NCI-H345 treated with DMSO at 0.1 percent for 48 hours (cell line): ENCODE measurements at regions not wholly inside any gene's neighbourhood (a gene's known extent, or its start where the extent isn't known, plus 50 kb on each side); places are given as distances from the start of the nearest gene placed in this dataset.

Experiments used
- DNase-seq: peaks from one replicate; lab custom pipeline; 2025; ENCODE audit not compliant: unreplicated experiment; lab: John Stamatoyannopoulos, UW

DNA sequence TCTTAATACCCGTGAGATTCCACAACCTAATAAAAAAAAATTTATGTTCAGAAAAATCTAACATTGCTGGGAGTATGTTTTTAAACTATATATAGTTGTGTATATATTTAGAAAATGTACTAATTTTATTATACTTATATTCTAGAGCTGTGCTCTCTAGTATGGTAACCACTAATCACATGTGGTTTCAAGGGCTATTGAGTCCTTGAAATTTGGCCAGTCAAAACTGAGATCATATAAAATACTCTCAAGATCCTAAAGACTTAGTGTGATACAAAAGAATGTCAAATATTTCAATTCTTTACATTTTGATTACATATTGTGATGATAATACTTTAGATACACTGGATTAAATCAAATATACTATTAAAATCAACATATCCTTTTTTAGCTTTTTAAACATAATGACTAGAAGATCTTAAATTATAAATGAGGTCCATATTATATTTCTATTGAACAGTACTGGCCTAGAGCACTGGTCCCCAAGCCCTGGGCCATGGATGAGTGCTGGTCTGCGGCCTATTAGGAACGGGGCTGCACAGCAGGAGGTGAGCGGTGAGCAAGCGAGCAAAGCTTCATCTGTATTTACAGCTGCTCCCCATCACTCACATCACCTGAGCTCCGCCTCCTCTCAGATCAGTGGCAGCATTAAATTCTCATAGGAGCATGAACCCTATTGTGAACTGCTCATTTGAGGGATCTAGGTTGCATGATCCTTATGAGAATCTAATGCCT lies 176.5 kb upstream of the NBEA start:
- no peak for DNase-seq

GRCh38 chr13:34767778-34768177 lies 174.3 kb upstream of the NBEA start:
- DNase-seq, result no peak

GRCh38 chr13:34772206-34772605 lies 169.9 kb upstream of the NBEA start:
- no peak for DNase-seq

DNA sequence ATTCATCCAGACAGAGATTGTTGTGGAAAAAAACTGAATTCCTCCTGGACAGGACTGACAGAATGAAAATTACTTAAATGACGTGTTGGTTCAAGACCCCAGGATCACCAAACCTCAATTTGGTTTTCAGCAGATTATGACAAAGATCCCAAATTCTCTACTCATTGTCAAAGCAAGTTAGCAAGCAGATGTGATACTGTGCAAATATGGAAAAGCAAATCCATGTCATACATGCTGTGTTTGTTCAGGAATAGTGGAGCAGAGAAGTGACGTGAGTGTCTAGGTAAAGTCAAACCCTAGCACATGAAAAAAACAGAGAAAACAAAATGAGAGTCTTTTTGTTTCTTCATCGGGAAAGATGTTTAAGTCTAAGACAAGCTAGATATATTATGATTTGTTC lies 169.2 kb upstream of the NBEA start:
- no peak for DNase-seq

- no peak for DNase-seq
Measured at GRCh38 chr13:34776390-34776981, 165.6 kb upstream of the NBEA start.

DNA sequence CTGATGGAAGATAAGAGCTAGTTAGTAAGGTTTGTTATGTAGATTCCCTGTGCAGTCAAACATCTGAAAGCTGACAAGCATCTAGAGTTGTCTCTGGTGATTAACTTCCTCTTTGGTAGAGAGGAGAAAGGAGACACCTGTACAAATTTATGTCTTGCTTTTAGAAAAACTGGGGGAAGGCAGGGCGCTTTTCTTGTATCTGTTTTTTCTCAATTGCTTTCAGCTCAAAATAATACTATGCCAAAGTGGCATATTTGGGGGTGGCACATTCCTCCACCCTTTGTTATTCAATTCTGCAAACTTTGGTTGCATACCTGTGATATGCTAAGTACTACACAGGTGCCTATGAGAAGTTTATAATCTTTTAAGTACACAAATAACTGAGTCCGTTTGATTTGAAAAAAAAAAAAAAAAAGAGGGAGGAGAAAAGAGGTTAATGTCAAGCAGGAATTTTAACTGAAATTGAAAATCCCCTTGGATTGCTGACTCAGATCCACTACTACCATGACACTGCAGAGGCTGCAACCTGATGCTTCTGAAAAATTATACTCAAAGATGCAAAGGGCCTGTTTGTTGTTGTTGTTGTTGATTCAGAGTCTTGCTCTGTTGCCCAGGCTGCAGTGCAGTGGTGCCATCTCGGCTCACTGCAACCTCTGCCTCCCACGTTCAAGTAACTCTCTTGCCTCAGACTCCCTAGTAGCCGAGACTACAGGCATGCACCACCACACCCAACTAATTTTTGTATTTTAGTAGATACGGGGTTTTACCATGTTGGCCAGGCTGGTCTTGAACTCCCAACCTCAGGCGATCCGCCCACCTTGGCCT lies 164.8 kb upstream of the NBEA start:
- no peak for DNase-seq

DNA sequence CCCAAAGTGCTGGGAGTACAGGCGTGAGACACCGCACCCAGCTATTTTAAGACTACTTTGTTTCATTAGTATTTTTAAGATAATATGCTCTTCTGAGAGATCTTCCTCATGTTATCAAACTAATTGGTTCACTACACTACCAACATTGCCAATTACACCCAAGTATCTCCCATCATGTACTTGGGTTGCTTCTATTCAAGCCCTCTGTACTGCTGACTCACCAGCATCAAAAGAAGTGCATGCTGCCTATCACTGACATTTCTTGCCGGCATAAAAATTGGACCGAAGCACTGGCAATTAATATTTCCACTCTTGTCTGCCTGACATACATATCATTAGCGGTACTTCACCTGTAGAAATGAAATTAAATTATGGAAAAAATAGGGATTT lies 164.2 kb upstream of the NBEA start:
- no peak for DNase-seq

DNA sequence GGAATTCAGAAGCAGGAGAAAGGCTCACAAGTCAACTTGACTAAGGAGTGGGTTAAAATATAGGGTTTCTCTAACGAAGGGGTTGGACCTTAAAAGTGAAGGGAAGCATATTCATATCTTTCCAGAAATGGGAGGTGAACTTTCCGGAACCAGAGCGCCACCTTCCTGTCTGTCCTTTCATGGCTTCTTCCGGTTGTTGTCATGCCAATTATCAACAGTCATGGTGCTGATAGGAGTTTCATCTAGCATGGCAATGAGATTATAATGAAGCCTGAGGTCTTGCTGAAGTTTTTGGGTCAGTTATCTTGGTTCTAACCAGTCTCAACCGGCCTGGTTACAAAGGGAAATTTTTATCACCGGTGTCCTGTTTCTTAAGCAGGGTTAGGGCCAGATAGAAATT lies 162.9 kb upstream of the NBEA start:
- DNase-seq, result no peak

GRCh38 chr13:34793301-34793700 lies 148.8 kb upstream of the NBEA start:
- no peak for DNase-seq

DNA sequence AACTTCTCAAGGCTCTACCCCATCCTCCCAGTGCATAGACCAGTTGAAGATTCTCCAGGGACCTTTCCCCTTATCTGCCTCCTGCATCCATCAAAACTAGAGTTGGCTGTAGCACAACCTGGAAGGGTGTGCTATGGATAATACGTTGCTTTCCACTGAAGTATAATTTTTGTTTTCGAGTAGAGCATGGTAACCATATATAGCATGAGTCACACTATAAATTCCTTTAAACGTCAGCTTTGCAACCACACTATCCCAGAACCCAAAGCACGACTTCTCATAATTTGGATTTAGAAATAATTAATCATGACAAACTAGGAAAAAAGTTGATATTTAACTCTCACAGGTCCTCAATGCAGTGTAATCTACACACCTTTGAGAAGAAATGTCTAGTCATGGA lies 138.3 kb upstream of the NBEA start:
- DNase-seq, result no peak

DNA sequence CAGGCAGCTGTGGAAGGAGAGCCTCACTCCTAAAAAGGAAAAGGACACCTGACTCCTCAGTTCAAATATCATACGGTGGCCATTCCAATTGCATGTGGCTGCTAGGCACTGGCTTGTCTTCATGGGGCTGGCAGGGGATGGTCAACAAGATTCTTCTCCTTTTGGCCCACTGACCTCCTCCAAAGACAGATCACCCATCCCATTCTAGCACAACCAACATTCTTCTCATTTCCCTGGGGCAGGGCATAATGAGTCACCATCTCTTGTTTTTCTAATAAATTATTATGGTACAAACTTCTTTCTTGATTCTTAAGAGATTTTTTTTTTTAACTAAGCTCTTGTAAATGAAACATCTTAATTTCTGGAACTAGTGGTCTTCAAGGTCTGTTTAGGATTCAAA lies 136.7 kb upstream of the NBEA start:
- DNase-seq, result no peak

- DNase-seq, result no peak
Measured at GRCh38 chr13:34808649-34809048, 133.4 kb upstream of the NBEA start.

- no peak for DNase-seq
Measured at GRCh38 chr13:34810996-34811395, 131.1 kb upstream of the NBEA start.

GRCh38 chr13:34815526-34815925 lies 126.5 kb upstream of the NBEA start:
- DNase-seq, result no peak

DNA sequence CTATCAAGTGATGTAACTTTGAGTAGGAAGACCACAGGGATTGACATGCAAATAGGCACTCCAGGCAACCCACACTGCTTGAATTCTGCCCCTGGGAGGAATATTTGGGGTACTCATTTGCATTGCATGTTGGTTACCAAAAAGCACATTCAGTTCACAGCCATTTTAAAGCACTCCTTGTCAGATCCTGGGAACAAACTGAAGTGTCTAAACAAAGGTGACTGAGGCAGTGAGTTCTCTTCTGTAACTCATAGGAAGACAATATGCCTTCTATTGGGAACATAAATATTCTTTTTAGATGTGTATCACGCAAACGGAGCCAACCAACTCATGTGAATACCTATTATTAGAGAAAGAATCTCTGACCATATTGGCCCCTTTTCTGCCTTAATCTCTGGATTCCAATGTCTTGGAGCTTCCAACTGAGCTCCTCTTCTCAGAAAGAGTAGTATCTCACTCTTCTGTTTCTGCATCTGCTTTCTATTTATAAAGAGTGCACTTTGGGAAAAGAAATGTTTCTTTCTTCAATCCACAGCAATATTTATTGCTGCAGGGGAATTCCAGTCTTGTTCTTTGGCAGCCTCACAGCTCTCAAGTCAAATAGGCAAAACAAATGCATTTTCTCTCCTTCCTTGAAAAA lies 125.7 kb upstream of the NBEA start:
- DNase-seq, result no peak

DNA sequence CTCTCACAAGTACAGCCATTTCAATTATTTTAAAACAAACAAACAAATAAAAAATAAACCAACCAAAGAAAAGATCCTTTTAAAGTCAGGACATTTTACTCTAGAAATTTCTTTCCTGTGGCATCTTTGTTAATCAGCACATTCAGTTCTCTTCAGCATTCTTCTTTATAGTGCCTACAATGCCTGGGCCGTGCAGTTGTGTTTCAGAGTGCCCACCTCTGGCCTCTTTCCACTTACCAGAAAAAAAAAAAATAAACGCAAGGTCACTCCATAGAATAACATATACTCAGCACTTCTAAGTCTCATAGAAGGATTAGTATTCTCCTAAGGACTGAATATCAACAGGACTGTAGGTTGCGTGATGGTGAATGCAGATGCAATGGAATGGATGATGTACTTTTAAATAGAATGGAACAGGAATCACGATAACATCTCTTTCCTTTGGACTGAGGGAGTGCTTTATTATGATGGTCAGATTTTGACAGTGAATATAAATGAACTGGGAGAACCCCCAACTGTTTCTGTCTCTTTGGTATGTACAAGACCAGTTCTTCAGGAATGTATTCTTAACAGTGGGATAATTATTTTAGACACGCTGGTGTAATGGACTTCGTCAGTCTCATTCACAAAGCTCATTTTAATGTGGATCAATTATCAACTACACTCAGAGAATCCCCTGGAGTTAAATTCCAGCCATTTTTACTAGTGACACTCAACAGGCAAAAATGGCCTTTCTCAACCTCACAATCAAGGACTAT lies 125.0 kb upstream of the NBEA start:
- no peak for DNase-seq

DNA sequence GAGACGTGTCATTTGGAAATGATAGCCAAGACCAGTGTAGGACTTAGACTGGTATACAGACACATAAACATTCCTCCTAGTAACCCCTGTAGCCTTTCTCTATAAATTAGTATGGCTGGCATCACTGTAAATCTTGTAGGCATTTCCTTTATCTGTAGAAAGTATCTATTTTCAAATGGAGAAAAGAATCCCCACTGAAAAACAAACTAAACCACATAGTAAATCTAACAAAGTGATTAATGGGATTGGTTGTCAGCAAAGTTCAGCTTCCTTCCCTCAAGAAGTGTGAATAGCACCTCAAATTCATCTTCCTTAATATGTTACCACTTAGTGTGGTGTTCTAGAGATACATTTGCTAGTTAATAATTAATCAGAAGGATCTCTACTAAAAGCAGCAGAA lies 119.4 kb upstream of the NBEA start:
- no peak for DNase-seq

GRCh38 chr13:34826432-34826831 lies 115.6 kb upstream of the NBEA start:
- DNase-seq, result no peak

GRCh38 chr13:34833562-34834182 lies 108.4 kb upstream of the NBEA start:
- DNase-seq, result no peak

DNA sequence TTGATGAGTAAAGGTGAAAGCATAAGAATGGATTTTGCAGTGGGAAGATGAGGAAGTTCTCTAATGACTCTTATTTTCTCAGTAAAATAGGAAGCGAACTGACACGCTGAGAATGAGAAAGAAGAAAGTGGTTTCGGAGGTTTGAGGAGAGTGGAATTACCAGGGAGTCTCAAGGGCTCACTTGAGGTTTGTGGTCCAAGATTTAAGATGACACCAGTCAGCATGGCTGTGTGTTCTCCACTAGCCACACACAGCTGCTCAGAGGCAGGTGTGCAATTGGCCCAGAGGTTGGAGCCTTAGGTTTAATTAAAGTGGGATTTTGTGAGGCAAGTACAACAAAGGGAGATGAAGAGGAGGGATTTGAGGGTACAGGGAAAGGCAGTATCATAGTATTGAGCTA lies 99.6 kb upstream of the NBEA start:
- no peak for DNase-seq

DNA sequence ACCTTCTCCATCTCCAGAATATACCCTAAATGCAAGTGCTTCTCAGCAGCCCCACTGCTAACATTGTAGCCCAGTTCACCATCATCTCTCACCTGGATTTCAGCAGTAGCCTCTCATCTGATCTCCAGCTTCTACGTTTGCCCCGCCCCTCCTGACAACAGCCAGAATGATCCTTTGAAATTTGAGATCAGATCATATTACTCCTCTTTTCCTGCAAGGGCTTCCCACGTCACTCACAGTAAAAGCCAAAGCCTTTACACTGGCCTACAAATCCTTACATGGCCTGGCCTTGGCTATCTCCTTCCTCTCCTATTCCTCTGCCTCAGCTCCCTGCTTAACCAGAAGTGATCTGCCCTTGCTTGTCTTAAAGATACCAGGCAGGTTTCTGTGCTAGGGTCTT lies 94.3 kb upstream of the NBEA start:
- DNase-seq, result no peak
